Cardiac muscle cell (in vitro differentiated cells and primary cell): ENCODE measurements at regions not wholly inside any gene's neighbourhood (a gene's known extent, or its start where the extent isn't known, plus 50 kb on each side); places are given as distances from the start of the nearest gene placed in this dataset.

Experiments used
- DNase-seq, 2 donors: peaks; one replicate each; pipeline versions ENCODE4 v3.0.0 to v3.0.0-alpha.2; 2010 to 2017; ENCODE audit warnings: low read depth in 1 of 2, low spot score in 1 of 2
- H3K27ac ChIP-seq: fragments of 200-600 bp; sonication (generic); 2 replicates; pipeline ENCODE4 v1.5.1; 2016
- H3K27me3 ChIP-seq: fragments of 200-600 bp; sonication (generic); 2 replicates; pipeline ENCODE4 v1.6.0; 2016; ENCODE audit warnings: control low read depth
- H3K36me3 ChIP-seq: fragments of 200-600 bp; sonication (generic); 2 replicates; pipeline ENCODE4 v1.5.1; 2016; ENCODE audit warnings: control low read depth
- H3K4me1 ChIP-seq: fragments of 200-600 bp; sonication (generic); 2 replicates; pipeline ENCODE4 v1.8.1; 2017; ENCODE audit warnings: low read depth, mild to moderate bottlenecking, mixed run types
- H3K4me3 ChIP-seq: fragments of 200-600 bp; sonication (generic); 2 replicates; pipeline ENCODE4 v1.5.1; 2016; ENCODE audit warnings: mild to moderate bottlenecking
- H3K9me3 ChIP-seq: fragments of 200-600 bp; sonication (generic); 2 replicates; pipeline ENCODE4 v1.5.1; 2017; ENCODE audit warnings: low read depth, mild to moderate bottlenecking, control low read depth
- TF ChIP-seq, protein P1 (sequence below): IDR thresholded peaks from 2 replicates; pipeline ENCODE4 v1.5.1; 2012; ENCODE audit warnings: low read depth, mild to moderate bottlenecking, low read length

DNA sequence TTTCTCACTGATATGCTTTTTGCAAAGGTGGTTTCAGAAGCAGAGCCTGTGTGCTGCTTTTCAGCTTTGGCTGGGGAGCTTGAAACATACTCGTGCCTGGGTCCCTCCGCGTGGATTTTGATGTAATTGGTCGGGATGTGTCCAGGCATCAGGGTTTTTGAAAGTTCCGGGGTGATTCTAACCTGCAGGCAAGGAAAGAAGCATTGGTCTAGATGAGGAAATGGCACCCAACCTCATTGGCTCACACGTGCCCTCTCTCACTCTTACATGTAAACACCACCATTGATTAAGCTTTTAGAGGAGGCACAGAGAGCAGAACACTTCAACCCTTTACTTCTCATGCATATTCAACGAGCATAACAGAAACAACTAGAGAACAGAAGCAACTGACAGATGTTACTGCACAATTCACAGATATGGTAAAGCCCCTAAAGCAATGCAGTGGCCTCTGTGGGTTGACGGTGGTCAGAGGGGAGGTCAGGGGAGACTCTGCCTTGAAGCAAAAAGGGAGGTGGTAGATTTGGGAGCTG lies 112.1 kb downstream of the TLR5 start:
- TF ChIP-seq, protein P1, sequence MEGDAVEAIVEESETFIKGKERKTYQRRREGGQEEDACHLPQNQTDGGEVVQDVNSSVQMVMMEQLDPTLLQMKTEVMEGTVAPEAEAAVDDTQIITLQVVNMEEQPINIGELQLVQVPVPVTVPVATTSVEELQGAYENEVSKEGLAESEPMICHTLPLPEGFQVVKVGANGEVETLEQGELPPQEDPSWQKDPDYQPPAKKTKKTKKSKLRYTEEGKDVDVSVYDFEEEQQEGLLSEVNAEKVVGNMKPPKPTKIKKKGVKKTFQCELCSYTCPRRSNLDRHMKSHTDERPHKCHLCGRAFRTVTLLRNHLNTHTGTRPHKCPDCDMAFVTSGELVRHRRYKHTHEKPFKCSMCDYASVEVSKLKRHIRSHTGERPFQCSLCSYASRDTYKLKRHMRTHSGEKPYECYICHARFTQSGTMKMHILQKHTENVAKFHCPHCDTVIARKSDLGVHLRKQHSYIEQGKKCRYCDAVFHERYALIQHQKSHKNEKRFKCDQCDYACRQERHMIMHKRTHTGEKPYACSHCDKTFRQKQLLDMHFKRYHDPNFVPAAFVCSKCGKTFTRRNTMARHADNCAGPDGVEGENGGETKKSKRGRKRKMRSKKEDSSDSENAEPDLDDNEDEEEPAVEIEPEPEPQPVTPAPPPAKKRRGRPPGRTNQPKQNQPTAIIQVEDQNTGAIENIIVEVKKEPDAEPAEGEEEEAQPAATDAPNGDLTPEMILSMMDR: no peak
- no peak overlapping the region for H3K27ac ChIP-seq
- H3K4me1 ChIP-seq: peaks cover 11% of the 10 kb centered on the region
- no peaks in the 10 kb centered on the region for H3K27me3 ChIP-seq
- no peaks in the 10 kb centered on the region for H3K36me3 ChIP-seq
- no peak overlapping the region for H3K4me3 ChIP-seq
- H3K9me3 ChIP-seq: no peaks in the 10 kb centered on the region
- no peak for DNase-seq

DNA sequence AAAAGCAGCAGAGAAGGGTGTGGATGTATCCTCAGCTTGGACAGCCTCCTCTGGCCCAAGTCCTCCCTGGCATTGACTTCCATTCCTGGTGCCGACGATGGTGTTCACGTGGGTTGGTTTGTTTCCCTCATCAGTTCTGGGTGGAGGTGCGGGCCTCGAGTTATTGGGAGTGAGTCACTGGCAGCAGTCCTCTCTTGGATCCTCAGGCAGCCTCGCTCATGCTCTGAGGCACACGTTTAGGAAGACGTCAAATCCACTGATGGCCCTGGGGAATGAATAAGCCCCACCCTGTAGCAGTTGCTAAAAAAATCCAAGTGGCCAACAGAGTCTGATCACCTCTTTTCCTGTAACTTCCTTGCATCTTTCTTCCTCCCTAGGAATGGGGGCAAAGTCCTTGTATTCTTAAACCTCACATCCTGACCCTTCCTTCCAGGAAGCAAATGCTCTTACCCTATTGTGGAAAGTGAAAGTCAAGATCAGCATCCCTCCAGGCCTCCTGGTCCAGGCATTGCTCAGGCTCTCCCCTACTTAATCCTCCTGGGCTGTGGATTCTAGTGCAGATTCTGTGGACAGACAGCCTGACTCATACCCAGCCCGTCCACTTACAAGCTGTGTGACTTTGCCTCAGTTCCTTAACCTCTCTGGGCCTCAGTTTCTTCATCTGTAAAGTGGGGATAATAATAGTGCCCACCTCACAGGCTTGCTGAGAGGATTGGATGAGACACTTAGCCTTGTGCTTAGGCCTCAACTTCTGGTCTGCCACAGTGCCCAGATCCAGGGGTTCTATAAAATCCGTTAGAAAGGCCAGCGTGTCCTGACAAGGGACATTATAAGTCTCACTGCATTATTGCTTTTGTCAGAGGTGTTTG lies 111.1 kb downstream of the TLR5 start:
- Histone ChIP-seq H3K27me3 (no peaks in the 10 kb centered on the region), H3K27ac (no peak overlapping the region), H3K9me3 (no peaks in the 10 kb centered on the region), H3K4me1 (peaks cover 11% of the 10 kb centered on the region), H3K36me3 (no peaks in the 10 kb centered on the region), H3K4me3 (no peak overlapping the region)
- TF ChIP-seq, protein P1: no peak
- DNase-seq: peak in 1 of 2 donors; percentile 54

DNA sequence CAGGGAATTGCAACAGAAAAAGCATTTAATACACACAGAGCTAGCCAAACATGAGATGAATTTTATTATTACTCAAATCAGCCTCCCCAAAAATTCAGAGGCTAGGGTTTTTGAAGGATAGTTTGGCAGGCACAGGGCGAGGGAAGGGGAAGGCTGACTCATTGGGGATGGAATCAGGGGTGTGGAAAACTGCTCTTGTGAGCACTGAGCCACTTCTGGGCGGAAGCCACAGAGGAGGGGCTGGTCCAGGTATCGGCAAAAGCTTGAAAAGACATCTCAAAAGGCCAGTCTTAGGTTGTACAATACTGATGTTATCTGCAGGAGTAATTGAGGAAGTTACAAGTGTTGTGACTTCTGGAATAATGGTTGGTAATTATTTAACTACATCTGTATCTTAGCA lies 109.4 kb downstream of the TLR5 start:
- TF ChIP-seq, protein P1: no peak
- H3K9me3 ChIP-seq: no peaks in the 10 kb centered on the region
- no peak overlapping the region for H3K4me3 ChIP-seq
- no peaks in the 10 kb centered on the region for H3K27me3 ChIP-seq
- H3K27ac ChIP-seq: no peak overlapping the region
- no peaks in the 10 kb centered on the region for H3K36me3 ChIP-seq
- DNase-seq: no peak
- H3K4me1 ChIP-seq: peaks cover 11% of the 10 kb centered on the region

DNA sequence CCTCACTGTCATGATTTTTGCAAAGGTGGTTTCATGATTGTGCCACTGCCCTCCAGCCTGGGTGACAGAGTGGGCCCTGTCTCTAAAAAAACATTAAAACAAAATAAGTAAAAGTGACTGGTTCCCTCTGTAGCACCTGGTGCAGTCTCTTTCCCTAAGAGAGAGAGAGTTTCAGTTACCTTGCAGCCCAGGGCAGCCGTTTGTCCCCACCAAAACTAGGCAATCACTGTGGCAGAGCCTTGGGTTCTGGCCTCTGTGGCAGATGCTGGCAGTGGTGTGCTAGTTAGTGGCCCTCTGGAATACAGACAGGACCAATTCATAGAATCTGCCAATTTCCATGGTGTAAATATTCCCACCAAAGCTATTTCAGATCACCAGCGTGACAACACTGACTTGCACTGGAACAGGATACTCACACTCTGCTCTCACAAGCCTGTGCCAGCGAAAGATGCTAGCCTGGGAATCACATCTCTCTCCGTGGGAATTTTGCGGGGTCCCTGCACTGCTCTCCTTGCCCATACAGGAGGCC lies 108.7 kb downstream of the TLR5 start:
- TF ChIP-seq, protein P1: no peak
- Histone ChIP-seq H3K27ac (no peak overlapping the region), H3K36me3 (no peaks in the 10 kb centered on the region), H3K9me3 (no peaks in the 10 kb centered on the region), H3K4me1 (peaks cover 11% of the 10 kb centered on the region), H3K27me3 (no peaks in the 10 kb centered on the region), H3K4me3 (no peak overlapping the region)
- DNase-seq: no peak

DNA sequence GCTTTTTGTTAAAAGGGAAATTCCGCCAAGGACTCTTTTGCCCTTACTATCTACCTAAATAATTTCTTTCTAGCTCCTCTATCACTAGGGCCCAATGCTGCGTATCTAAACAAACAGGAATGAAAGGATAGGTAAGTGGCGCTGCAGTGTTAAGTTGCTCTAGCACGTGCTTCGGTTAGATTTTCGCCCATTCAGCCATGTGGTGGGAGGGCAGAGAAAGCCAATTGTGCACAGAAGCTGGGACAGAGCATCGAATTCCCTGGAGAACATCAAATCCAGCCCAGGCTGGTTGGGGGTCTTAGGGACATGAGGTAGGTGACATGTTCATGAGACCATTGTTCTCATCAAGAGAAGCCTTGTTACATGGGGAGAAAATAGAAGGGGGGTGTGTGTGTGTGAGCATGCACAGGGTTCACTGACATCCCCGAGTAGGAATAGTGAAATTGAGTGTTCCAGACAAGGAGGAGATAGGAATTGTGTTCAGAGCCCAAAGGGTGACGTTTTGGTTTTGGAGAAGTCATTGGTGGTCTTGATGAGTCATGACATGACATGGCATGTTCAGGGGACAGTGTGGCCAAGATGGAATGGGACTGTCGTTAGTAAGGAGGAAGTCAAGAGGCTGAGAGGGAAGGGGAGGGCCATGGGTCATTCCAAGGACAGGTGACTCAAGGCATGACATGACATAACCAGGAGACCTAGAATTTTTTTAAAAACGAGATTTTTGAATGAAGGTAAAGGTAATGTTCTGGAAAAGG lies 107.1 kb downstream of the TLR5 start:
- no peak overlapping the region for H3K27ac ChIP-seq
- no peaks in the 10 kb centered on the region for H3K36me3 ChIP-seq
- peaks cover 3% of the 10 kb centered on the region for H3K4me1 ChIP-seq
- H3K9me3 ChIP-seq: no peaks in the 10 kb centered on the region
- DNase-seq: no peak
- no peak overlapping the region for H3K4me3 ChIP-seq
- H3K27me3 ChIP-seq: no peaks in the 10 kb centered on the region
- TF ChIP-seq, protein P1: no peak
